ENCODE measurements at regions not wholly inside any gene's neighbourhood (a gene's known extent, or its start where the extent isn't known, plus 50 kb on each side); places are given as distances from the start of the nearest gene placed in this dataset.

GRCh38 chr2:160925956-160926355, 234.3 kb upstream of the TANK start:
- no peak for DNase-seq

GRCh38 chr2:160927324-160927723, 232.9 kb upstream of the TANK start:
- no peak for DNase-seq

- no peak for DNase-seq
Observed at GRCh38 chr2:160928854-160929301, 231.3 kb upstream of the TANK start.

- no peak for DNase-seq
Observed at GRCh38 chr2:160931531-160931930, 228.7 kb upstream of the TANK start.

- no peak for DNase-seq
Observed at GRCh38 chr2:160932960-160933359, 227.3 kb upstream of the TANK start.

- DNase-seq = no peak
Observed at GRCh38 chr2:160934263-160934662, 226.0 kb upstream of the TANK start.

GRCh38 chr2:160934991-160935390, 225.2 kb upstream of the TANK start:
- no peak for DNase-seq

- no peak for DNase-seq
Observed at GRCh38 chr2:160936044-160936806, 224.0 kb upstream of the TANK start.

- DNase-seq = no peak
Observed at GRCh38 chr2:160940271-160940670, 220.0 kb upstream of the TANK start.

- DNase-seq = no peak
Observed at GRCh38 chr2:160940699-160941098, 219.5 kb upstream of the TANK start.

GRCh38 chr2:160941290-160941846, 218.9 kb upstream of the TANK start:
- DNase-seq = no peak

GRCh38 chr2:160942476-160943142, 217.6 kb upstream of the TANK start:
- DNase-seq = no peak

GRCh38 chr2:160943414-160943813, 216.8 kb upstream of the TANK start:
- no peak for DNase-seq

GRCh38 chr2:160952464-160953254, 207.6 kb upstream of the TANK start:
- DNase-seq = no peak

GRCh38 chr2:160955578-160955977, 204.7 kb upstream of the TANK start:
- DNase-seq = no peak

GRCh38 chr2:160956243-160956802, 203.9 kb upstream of the TANK start:
- no peak for DNase-seq

- no peak for DNase-seq
Observed at GRCh38 chr2:160963957-160964356, 196.3 kb upstream of the TANK start.

GRCh38 chr2:160967523-160967922, 192.7 kb upstream of the TANK start:
- no peak for DNase-seq

GRCh38 chr2:160968183-160968582, 192.0 kb upstream of the TANK start:
- no peak for DNase-seq

- DNase-seq = no peak
Observed at GRCh38 chr2:160970052-160970965, 189.9 kb upstream of the TANK start.

- DNase-seq = no peak
Observed at GRCh38 chr2:160973991-160974390, 186.2 kb upstream of the TANK start.

- no peak for DNase-seq
Observed at GRCh38 chr2:160974803-160975202, 185.4 kb upstream of the TANK start.
